HG03045 (cell line): ENCODE measurements at regions not wholly inside any gene's neighbourhood (a gene's known extent, or its start where the extent isn't known, plus 50 kb on each side); places are given as distances from the start of the nearest gene placed in this dataset.
"Not testable (repeated sequence)": the region's sequence is repeated elsewhere in the genome, so short reads cannot be mapped to it uniquely, and the experiment has no call there.

Experiments
- ATAC-seq: cut with Tn5 transposase; IDR thresholded peaks from one replicate; pipeline ENCODE4 v1.9.1; 2021; ENCODE audit warnings: mild to moderate bottlenecking, moderate library complexity; ENCODE audit not compliant: unreplicated experiment

- no peak for ATAC-seq
These were observed 49.9 kb upstream of the CAPRIN1 start for GRCh38 chr11:34001557-34002064.

DNA sequence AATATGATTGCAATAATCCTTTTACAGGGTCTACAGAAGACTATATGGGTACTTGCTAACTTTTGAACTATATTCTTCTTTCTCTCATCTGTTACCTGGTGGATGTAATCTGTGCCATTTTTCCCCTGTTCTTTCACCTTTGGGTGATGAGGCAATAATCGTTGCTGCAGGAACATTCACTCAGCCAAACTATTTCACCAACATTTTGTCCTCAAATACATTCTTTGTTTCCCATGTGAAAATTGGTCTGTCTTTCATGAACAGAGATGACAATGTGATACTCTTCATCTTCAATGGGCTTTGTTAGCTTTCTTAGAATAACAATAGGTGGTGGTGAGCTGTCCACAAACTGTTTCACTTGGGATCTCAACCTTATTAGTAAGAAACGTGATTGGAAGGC, 52.1 kb upstream of the CAPRIN1 start:
- ATAC-seq: no peak

- no peak for ATAC-seq
These were observed 53.8 kb upstream of the CAPRIN1 start for GRCh38 chr11:33997584-33998251.

GRCh38 chr11:33996498-33997454, 54.8 kb upstream of the CAPRIN1 start:
- peak; percentile 65 for ATAC-seq

DNA sequence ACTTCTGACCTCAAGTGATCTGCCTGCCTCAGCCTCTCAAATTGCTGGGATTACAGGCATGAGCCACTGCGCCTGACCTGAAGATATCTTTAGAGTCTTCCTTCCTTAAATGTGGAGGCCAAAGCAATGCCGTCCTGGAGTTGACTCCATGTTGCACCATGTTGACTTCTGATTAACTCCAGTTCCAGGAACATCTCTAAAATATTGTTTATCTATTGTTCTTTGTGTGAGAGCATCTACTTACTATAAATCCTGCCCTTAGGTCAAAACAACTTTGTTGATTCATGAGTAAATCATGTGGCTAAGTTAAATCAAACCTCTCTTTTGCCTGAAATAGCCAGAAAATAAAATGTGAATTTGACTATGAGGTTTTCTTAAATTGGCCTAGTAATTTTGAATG, 56.6 kb upstream of the CAPRIN1 start:
- ATAC-seq: no peak

DNA sequence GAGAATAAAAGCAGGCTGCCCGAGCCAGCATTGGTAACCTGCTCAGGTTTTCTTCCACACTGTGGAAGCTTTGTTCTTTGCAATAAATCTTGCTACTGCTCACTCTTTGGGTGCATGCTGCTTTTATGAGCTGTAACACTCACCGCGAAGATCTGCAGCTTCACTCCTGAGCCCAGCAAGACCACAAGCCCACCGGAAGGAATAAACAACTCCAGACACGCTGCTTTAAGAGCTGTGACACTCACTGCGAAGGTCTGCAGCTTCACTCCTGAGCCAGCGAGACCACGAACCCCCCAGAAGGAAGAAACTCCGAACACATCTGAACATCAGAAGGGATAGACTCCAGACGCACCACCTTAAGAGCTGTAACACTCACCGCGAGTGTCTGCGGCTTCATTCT, 60.4 kb upstream of the CAPRIN1 start:
- ATAC-seq: not testable (repeated sequence)

DNA sequence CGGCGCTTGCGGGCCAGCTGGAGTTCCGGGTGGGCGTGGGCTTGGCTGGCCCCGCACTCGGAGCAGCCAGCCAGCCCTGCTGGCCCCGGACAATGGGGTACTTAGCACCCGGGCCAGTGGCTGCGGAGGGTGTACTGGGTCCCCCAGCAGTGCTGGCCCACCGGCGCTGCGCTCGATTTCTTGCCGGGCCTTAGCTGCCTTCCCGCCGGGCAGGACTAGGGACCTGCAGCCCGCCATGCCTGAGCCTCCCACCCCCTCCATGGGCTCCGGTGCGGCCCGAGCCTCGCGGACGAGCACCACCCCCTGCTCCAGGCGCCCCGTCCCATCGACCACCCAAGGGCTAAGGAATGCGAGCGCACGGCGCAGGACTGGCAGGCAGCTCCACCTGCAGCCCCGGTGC, 61.4 kb upstream of the CAPRIN1 start:
- ATAC-seq: not testable (repeated sequence)

DNA sequence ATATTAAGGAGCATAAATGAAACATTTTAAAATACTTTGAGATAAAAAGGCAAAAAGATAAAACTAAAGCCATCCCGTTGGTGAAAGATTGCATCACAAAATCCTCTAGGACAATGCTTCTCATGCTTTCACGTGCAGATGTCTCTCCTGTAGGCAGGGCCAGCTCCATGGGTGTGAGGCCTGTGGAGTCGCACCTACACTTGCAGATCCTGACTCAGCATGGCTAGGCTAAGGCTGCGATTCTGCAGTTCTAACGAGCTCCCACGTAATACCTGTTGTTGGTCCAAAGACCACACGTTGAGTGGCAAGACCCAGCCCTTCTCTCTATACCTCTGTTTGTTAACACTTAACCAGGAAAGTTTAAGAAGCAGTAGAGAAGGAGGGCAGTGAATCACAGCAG, 62.1 kb upstream of the CAPRIN1 start:
- no peak for ATAC-seq

DNA sequence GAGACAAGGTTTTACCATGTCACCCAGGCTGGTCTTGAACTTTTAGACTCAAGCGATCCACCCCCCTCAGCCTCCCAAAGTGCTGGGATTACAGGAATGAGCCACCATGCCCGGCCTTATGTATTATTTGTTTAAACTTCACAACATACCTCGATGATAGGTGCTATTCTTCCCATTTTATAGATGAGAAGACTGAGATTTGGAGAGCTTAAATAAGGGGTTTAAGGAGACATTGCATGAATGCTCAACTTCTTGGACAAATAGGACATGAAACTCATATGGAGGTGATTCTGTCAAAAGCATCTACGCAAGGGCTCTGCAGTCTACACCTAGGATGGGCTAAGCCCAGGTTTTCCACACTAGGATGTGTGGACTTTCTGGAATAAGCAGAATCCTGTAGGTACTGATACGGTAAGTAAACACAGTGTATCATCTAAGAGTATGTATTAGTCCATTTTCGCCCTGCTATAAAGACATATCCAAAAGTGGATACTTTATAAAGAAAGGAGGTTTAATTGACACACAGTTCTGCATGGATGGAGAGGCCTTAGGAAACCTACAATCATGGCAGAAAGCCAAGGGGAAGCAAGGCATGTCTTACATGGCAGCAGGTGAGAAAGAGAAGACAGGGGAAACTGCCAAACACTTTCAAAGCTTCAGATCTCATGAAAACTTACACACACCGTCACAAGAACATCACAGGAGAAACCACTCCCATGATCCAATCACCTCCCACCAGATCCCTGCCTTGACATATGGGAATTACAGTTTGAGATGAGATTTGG, 62.8 kb upstream of the CAPRIN1 start:
- ATAC-seq: no peak

GRCh38 chr11:33987975-33988580, 63.5 kb upstream of the CAPRIN1 start:
- ATAC-seq: no peak

- ATAC-seq: no peak
These were observed 64.0 kb upstream of the CAPRIN1 start for GRCh38 chr11:33987545-33987944.

GRCh38 chr11:33986597-33987501, 64.7 kb upstream of the CAPRIN1 start:
- not testable (repeated sequence) for ATAC-seq

DNA sequence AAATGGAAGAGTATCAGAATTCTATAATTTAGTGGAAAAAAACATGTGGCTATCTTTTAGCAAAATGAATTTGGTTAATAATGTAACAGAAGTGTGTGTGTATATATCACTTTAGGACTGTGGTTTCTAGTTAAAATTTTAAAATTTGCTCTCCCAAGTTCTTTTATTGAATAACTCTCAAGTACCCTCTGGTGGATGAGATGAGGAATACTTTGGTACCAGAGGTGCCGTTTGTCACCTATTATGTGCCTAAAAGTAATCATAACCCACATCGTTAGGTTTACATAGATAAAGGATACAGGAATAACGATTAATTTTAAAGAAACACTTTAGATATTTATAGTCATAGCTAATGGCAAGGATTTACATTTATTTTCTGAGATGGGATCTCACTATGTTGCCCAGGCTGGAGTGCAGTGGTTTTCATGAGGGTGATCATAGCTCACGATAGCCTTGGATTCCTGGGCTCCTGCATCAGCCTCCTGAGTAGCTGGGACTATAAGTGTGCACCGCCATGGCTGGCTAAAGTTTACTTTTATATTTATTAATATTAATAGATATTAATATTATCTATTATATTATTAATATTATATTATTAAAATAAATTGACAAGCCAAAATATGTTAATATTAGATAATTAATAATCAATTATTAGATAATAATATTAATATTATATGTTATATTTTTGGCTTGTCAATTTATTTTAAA, 66.7 kb upstream of the CAPRIN1 start:
- no peak for ATAC-seq

- ATAC-seq: no peak
These were observed 68.9 kb upstream of the CAPRIN1 start for GRCh38 chr11:33982661-33983060.

- ATAC-seq: no peak
These were observed 70.6 kb upstream of the CAPRIN1 start for GRCh38 chr11:33980897-33981296.

GRCh38 chr11:33978376-33978775, 73.2 kb upstream of the CAPRIN1 start:
- no peak for ATAC-seq

DNA sequence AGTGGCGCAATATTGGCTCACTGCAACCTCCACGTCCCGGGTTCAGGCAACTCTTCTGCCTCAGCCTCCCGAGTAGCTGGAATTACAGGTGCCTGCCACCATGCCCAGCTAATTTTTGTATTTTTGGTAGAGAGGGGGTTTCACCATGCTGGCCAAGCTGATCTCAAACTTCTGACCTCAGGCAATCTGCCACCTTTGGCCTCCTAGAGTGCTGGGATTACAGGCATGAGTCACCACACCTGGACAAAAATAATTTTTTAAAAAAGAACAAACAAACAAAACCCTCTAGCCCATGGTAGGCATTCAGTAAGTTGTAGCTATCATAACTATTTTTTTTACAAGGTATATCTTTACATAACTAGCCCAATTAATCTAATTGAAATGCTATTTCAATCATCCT, 73.9 kb upstream of the CAPRIN1 start:
- ATAC-seq: no peak

GRCh38 chr11:33976495-33977199, 74.9 kb upstream of the CAPRIN1 start:
- ATAC-seq: no peak
